Ovary (tissue), 3 donors: ENCODE measurements at regions not wholly inside any gene's neighbourhood (a gene's known extent, or its start where the extent isn't known, plus 50 kb on each side); places are given as distances from the start of the nearest gene placed in this dataset.

ENCODE experiments used
- CTCF ChIP-seq, 3 donors: fragments of 450-650 bp in 2 of 3; fragments of 200-600 bp in 1 of 3; IDR thresholded peaks; one replicate each; pipeline versions ENCODE4 v1.5.1 to v1.8.0; 2016 to 2022; ENCODE audit warnings: antibody characterized with exemption in 3 of 3, mild to moderate bottlenecking in 1 of 3
- EP300 ChIP-seq: sonication (generic); formaldehyde crosslinking; IDR thresholded peaks from one replicate; pipeline ENCODE4 v1.6.1; 2017; ENCODE audit warnings: antibody characterized with exemption
- POLR2A ChIP-seq: fragments of 450-650 bp; IDR thresholded peaks from one replicate; pipeline ENCODE4 v1.6.1; 2017; ENCODE audit warnings: antibody characterized with exemption, mild to moderate bottlenecking, moderate library complexity
- donor health status: DM: no; HTN: no; CAD: no.

- TF ChIP-seq CTCF (IDR thresholded peaks at IDR 0.05) (no peak), POLR2A (no peak), EP300 (no peak)
Observed at GRCh38 chr1:222928212-222928611, 113.4 kb downstream of the DISP1 start.
